Ovary (tissue), 7 donors: ENCODE measurements at regions not wholly inside any gene's neighbourhood (a gene's known extent, or its start where the extent isn't known, plus 50 kb on each side); places are given as distances from the start of the nearest gene placed in this dataset.

Experiments used
- DNase-seq, 5 donors: peaks; one replicate each; pipeline ENCODE4 v3.0.0-alpha.2; 2019 to 2020
- H3K27ac ChIP-seq, 2 donors: fragments of 200-600 bp; one replicate each; pipeline versions ENCODE4 v1.5.1 to v1.8.0; 2019 to 2022
- H3K27me3 ChIP-seq: fragments of 200-600 bp; one replicate; pipeline ENCODE4 v1.8.0; 2022
- H3K36me3 ChIP-seq: fragments of 200-600 bp; sonication (generic); one replicate; pipeline ENCODE4 v1.5.1; 2019
- H3K4me1 ChIP-seq: one replicate; pipeline ENCODE4 v1.8.1; 2013; ENCODE audit warnings: mild to moderate bottlenecking, moderate library complexity; ENCODE audit not compliant: insufficient read depth
- H3K4me3 ChIP-seq: fragments of 200-600 bp; sonication (generic); one replicate; pipeline ENCODE4 v1.5.1; 2017
- H3K9me3 ChIP-seq, 2 donors: fragments of 200-600 bp in 1 of 2; sonication (generic) in 1 of 2; one replicate each; pipeline versions ENCODE4 v1.5.1 to v1.8.1; 2013 to 2019; ENCODE audit warnings: mild to moderate bottlenecking in 1 of 2, moderate library complexity in 1 of 2
- EP300 ChIP-seq: sonication (generic); formaldehyde crosslinking; IDR thresholded peaks from one replicate; pipeline ENCODE4 v1.6.1; 2017; ENCODE audit warnings: antibody characterized with exemption
- POLR2A ChIP-seq: fragments of 450-650 bp; IDR thresholded peaks from one replicate; pipeline ENCODE4 v1.6.1; 2017; ENCODE audit warnings: antibody characterized with exemption, mild to moderate bottlenecking, moderate library complexity
- WGBS, 3 donors: extraction: QIAGEN DNeasy Blood & Tissue Kit in 1 of 3; methylation state at CpG; one replicate each; pipeline versions ENCODE4 v1.1.5 to v1.1.7; 2013 to 2017; 5-methylcytosine and 5-hydroxymethylcytosine counted together
- intact Hi-C, 4 donors: fragments of 100-400 bp; cut with DNase I; formaldehyde crosslinking; loops; one replicate each; pipeline versions ENCODE4 v1.11.0 to v1.15.1; 2022 to 2023
- TF ChIP-seq, protein P1 (sequence below), 3 donors: fragments of 450-650 bp in 2 of 3; fragments of 200-600 bp in 1 of 3; IDR thresholded peaks; one replicate each; pipeline versions ENCODE4 v1.5.1 to v1.8.0; 2016 to 2022; ENCODE audit warnings: antibody characterized with exemption in 3 of 3, mild to moderate bottlenecking in 1 of 3
- donor health status: DM: no; HTN: no; CAD: no; lungs with moderate emphysema.
- donor health status: DM: no; HTN: no; CAD: no.
- donor health status: Bipolar disorder and iron deficiency.
- donor health status: DM: no; HTN: no; CAD: no.
- donor health status: DM: yes; HTN: yes; CAD: no.

DNA sequence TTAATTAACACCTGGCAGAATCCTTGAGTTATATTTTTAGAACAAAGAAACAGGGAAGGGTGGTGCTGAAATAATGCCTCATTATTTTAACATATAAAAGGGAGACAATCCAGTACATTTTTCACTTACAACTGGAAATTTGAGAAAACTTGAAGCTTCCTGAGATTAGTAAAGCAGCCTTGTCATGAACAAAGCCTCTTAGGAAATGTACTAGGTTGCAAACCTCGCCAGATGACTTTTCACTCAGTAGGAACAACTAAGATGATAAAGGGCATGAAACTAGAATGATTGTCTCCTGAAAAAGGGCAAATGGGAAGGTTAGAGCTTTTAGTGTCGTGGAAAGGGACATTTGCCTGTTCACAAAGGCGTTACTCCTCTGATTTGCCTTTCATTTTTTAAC lies 289.6 kb downstream of the ETS1 start:
- no peaks in the 10 kb centered on the region for H3K9me3 ChIP-seq
- H3K4me3 ChIP-seq = no peak overlapping the region
- H3K36me3 ChIP-seq = no peaks in the 10 kb centered on the region
- intact Hi-C loops = loop anchor here in 2 of 4 donors (10.0 kb wide), 5 partner anchors 107 to 527 kb away; no protein-coding TSS in a partner anchor
- no peak for DNase-seq
- TF ChIP-seq EP300 = no peak
- no peak for TF ChIP-seq POLR2A
- TF ChIP-seq, protein P1, sequence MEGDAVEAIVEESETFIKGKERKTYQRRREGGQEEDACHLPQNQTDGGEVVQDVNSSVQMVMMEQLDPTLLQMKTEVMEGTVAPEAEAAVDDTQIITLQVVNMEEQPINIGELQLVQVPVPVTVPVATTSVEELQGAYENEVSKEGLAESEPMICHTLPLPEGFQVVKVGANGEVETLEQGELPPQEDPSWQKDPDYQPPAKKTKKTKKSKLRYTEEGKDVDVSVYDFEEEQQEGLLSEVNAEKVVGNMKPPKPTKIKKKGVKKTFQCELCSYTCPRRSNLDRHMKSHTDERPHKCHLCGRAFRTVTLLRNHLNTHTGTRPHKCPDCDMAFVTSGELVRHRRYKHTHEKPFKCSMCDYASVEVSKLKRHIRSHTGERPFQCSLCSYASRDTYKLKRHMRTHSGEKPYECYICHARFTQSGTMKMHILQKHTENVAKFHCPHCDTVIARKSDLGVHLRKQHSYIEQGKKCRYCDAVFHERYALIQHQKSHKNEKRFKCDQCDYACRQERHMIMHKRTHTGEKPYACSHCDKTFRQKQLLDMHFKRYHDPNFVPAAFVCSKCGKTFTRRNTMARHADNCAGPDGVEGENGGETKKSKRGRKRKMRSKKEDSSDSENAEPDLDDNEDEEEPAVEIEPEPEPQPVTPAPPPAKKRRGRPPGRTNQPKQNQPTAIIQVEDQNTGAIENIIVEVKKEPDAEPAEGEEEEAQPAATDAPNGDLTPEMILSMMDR (IDR thresholded peaks at IDR 0.05) = no peak
- H3K4me1 ChIP-seq = no peaks in the 10 kb centered on the region
- H3K27me3 ChIP-seq = no peaks in the 10 kb centered on the region
- no peak overlapping the region for H3K27ac ChIP-seq
- 91 to 95% (median 92%) methylated on average over 3 of the region's 3 CpGs for WGBS, 3 donors

DNA sequence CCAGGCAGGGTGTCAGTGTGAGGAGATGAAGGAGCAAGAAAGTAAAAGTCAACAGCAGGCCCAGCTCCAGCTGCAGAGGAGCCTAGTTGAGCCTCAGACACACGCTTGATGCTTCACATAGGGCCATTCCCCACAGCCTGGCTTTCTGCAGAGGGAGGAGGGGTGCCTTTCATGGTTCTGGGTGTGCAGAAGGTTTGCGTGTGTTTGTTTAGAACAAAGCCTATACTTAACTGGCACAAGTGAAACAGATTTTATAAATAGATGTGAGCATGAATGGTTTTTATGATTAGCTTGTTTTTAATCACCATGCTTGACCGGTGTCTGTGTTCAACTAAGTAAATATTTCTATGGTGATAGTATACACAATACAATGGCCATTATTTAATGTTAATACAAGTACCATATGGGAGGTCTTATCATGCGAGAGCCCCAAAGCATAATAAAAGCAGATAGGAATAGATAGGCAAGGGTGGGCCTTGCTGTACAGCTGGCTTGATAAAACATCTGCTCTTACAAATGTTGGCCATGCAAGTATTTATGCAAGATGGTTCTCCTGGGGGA lies 290.2 kb downstream of the ETS1 start:
- Histone ChIP-seq H3K4me3 (no peak overlapping the region), H3K36me3 (no peaks in the 10 kb centered on the region), H3K27me3 (no peaks in the 10 kb centered on the region), H3K9me3 (no peaks in the 10 kb centered on the region), H3K27ac (no peak overlapping the region), H3K4me1 (no peaks in the 10 kb centered on the region)
- WGBS, 3 donors = 47 to 74% (median 67%) methylated on average over 4 of the region's 4 CpGs
- no peak for DNase-seq
- intact Hi-C loops = loop anchor here in 2 of 4 donors (10.0 kb wide), 5 partner anchors 108 to 528 kb away; no protein-coding TSS in a partner anchor
- no peak for TF ChIP-seq EP300
- no peak for TF ChIP-seq POLR2A
- TF ChIP-seq, protein P1 (IDR thresholded peaks at IDR 0.05) = no peak

DNA sequence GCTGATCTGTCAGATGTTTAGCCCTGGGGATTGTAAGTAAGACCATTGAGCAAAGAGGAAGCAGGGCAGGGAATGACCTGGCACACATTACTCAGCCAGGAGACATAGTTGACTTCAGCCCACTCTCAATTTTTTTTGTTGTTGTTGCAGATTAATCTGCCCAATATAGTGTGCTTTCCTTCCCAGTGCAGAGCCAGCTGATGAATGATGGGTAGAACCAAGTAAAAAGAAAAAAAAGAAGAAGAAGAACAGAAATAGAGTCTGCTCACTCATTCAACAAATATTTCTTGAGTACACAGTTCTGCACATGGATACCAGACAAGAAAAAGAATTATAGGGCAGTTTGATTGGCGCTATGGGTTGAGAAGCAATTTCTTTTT lies 292.7 kb downstream of the ETS1 start:
- no peak for TF ChIP-seq EP300
- no peak for DNase-seq
- Histone ChIP-seq H3K27ac (no peak overlapping the region), H3K9me3 (no peaks in the 10 kb centered on the region), H3K27me3 (no peaks in the 10 kb centered on the region), H3K36me3 (no peaks in the 10 kb centered on the region), H3K4me1 (peaks cover 3% of the 10 kb centered on the region), H3K4me3 (no peak overlapping the region)
- intact Hi-C loops = loop anchor here (5.0 to 10.0 kb wide), 7 partner anchors 110 to 530 kb away; no protein-coding TSS in a partner anchor
- 88 to 95% (median 94%) methylated on average over 1 of the region's 1 CpG for WGBS, 3 donors

DNA sequence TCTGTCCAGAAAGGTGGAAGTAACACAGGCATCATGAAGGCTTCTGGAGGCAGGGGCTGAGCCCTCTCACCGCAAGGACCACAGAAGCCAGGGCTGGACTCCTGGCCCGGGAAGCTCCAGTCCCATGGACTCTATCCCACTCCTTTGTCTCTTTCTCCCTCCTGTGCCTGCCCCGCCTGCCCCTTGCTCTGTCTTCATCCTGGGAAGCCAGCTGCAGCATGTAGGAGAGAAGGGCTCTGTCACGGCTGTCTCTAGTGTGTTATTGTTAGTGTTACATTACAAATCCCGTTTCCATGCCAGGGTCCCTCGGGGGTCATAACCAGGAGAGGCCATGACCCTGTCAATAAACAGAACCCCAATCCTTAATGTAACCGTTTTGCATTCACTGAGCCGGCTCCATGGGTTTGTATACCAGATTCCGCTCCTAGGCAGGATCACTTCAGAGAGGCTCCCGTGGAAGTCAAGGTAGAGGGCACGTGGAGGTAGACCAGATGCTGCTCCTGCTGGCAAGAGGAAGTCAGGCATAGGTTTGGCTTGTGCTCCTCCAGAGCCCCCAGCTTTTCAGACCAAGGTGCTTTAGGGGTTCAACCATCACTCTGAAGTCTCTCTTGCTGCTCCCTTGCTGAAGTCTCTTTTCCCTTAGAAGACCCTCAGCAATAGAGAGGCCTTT lies 293.2 kb downstream of the ETS1 start:
- TF ChIP-seq, protein P1 (IDR thresholded peaks at IDR 0.05) = no peak
- no peak for TF ChIP-seq POLR2A
- TF ChIP-seq EP300 = no peak
- no peaks in the 10 kb centered on the region for H3K9me3 ChIP-seq
- peaks cover 3% of the 10 kb centered on the region for H3K4me1 ChIP-seq
- H3K4me3 ChIP-seq = no peak overlapping the region
- intact Hi-C loops = loop anchor here (5.0 to 10.0 kb wide), 7 partner anchors 111 to 531 kb away; no protein-coding TSS in a partner anchor
- WGBS, 3 donors = 75 to 80% (median 79%) methylated on average over 11 of the region's 11 CpGs
- H3K27ac ChIP-seq = no peak overlapping the region
- no peaks in the 10 kb centered on the region for H3K27me3 ChIP-seq
- DNase-seq = no peak
- H3K36me3 ChIP-seq = no peaks in the 10 kb centered on the region

DNA sequence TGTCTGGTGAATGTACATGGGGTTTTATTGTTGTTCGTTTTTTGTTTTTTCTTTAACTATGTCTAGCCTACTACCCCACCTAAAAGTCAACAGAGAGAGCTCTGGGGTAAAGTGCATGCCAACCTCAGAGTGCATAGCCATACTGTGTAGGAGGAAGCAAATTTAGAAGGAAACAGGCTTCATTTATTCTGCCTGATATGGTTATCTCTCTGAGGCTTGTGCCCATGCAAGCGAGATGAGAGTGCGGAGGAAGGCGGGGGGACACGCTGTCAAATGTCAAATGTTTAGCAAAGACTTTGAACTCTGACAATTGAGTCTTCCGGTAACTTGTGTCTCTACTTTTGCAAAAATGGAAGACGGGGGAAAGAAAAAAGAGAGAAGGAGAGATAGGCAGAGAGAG lies 295.5 kb downstream of the ETS1 start:
- H3K27me3 ChIP-seq = no peaks in the 10 kb centered on the region
- H3K36me3 ChIP-seq = no peaks in the 10 kb centered on the region
- peaks cover 3% of the 10 kb centered on the region for H3K4me1 ChIP-seq
- no peak overlapping the region for H3K4me3 ChIP-seq
- TF ChIP-seq EP300 (no peak), POLR2A (no peak)
- TF ChIP-seq, protein P1 (IDR thresholded peaks at IDR 0.05) = no peak
- DNase-seq = no peak
- no peaks in the 10 kb centered on the region for H3K9me3 ChIP-seq
- no peak overlapping the region for H3K27ac ChIP-seq
- intact Hi-C loops = loop anchor here (2.0 to 10.0 kb wide), 8 partner anchors 113 to 533 kb away; no protein-coding TSS in a partner anchor
- WGBS, 3 donors = 89 to 92% (median 90%) methylated on average over 7 of the region's 7 CpGs
